Gastroesophageal sphincter (tissue), 4 donors: ENCODE measurements at regions not wholly inside any gene's neighbourhood (a gene's known extent, or its start where the extent isn't known, plus 50 kb on each side); places are given as distances from the start of the nearest gene placed in this dataset.
A peak's percentile ranks its signal among the peaks of the same experiment; 100 is the strongest.

Experiments used
- ATAC-seq: fragments of 150-250 bp; one replicate; pipeline ENCODE4 v1.9.1; 2016; ENCODE audit warnings: mild to moderate bottlenecking, moderate library complexity
- H3K27ac ChIP-seq, 4 donors: fragments of 200-600 bp; sonication (generic) in 3 of 4; 1 replicate in 3 of 4; 2 replicates in 1 of 4; pipeline ENCODE4 v1.5.1; 2016 to 2019
- H3K27me3 ChIP-seq: fragments of 200-600 bp; sonication (generic); one replicate; pipeline ENCODE4 v1.5.1; 2019
- H3K36me3 ChIP-seq, 2 donors: fragments of 200-600 bp; sonication (generic); one replicate each; pipeline ENCODE4 v1.5.1; 2019; ENCODE audit warnings: control low read depth in 1 of 2
- H3K4me1 ChIP-seq, 3 donors: fragments of 200-600 bp; sonication (generic); 1 replicate in 2 of 3; 2 replicates in 1 of 3; pipeline ENCODE4 v1.5.1; 2016 to 2019; ENCODE audit warnings: control low read depth in 2 of 3
- H3K4me3 ChIP-seq, 2 donors: fragments of 200-600 bp; sonication (generic); one replicate each; pipeline ENCODE4 v1.5.1; 2019; ENCODE audit warnings: mild to moderate bottlenecking in 1 of 2, moderate library complexity in 1 of 2
- H3K9me3 ChIP-seq, 3 donors: fragments of 200-600 bp; sonication (generic); one replicate each; pipeline ENCODE4 v1.5.1; 2017 to 2019; ENCODE audit warnings: control low read depth in 2 of 3
- EP300 ChIP-seq: sonication (generic); formaldehyde crosslinking; IDR thresholded peaks from one replicate; pipeline ENCODE4 v1.6.1; 2017; ENCODE audit warnings: antibody characterized with exemption, mild to moderate bottlenecking
- POLR2A ChIP-seq, 2 donors: fragments of 450-650 bp; IDR thresholded peaks; one replicate each; pipeline ENCODE4 v1.6.1; 2017; ENCODE audit warnings: antibody characterized with exemption in 2 of 2, mild to moderate bottlenecking in 2 of 2, moderate library complexity in 1 of 2
- POLR2AphosphoS5 ChIP-seq: sonication (generic); formaldehyde crosslinking; IDR thresholded peaks from one replicate; pipeline ENCODE4 v1.6.1; 2017; ENCODE audit warnings: antibody characterized with exemption
- WGBS, 2 donors: methylation state at CpG; one replicate each; pipeline ENCODE4 v1.1.5; 2018; ENCODE audit warnings: low coverage in 1 of 2; 5-methylcytosine and 5-hydroxymethylcytosine counted together
- TF ChIP-seq, protein P1 (sequence below), 4 experiments: fragments of 200-600 bp in 2 of 4; fragments of 450-650 bp in 2 of 4; sonication (generic) in 1 of 4; IDR thresholded peaks; one replicate each; pipeline ENCODE4 v1.5.1; 2017 to 2019; ENCODE audit warnings: antibody characterized with exemption in 4 of 4, mild to moderate bottlenecking in 2 of 4, moderate library complexity in 2 of 4

DNA sequence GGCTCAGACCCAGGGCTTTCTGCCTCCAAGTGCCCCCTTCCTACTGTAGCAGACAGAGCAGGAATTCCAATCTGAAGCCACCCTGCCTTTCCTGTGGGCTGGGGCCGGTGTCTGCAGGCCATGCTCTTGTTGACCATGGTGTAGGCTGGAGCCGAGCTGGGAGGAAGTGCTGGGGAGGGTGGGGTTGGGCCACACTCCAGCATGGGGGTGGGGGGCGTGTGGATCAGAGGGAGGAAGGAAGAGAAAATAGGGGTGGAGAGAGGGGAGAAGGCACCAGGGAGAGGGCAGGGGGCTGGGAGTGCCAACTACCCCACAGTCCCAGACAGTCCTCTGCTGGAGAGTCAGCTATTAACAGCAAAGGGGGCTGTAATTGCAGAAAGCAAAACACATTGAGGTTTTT lies 54.3 kb upstream of the JPH3 start:
- ATAC-seq: no peak
- no peak overlapping the region for H3K4me3 ChIP-seq
- no peaks in the 10 kb centered on the region for H3K36me3 ChIP-seq
- TF ChIP-seq POLR2A (IDR thresholded peaks at IDR 0.05): no peak
- no peak for TF ChIP-seq EP300
- no peak for TF ChIP-seq POLR2AphosphoS5
- TF ChIP-seq, protein P1, sequence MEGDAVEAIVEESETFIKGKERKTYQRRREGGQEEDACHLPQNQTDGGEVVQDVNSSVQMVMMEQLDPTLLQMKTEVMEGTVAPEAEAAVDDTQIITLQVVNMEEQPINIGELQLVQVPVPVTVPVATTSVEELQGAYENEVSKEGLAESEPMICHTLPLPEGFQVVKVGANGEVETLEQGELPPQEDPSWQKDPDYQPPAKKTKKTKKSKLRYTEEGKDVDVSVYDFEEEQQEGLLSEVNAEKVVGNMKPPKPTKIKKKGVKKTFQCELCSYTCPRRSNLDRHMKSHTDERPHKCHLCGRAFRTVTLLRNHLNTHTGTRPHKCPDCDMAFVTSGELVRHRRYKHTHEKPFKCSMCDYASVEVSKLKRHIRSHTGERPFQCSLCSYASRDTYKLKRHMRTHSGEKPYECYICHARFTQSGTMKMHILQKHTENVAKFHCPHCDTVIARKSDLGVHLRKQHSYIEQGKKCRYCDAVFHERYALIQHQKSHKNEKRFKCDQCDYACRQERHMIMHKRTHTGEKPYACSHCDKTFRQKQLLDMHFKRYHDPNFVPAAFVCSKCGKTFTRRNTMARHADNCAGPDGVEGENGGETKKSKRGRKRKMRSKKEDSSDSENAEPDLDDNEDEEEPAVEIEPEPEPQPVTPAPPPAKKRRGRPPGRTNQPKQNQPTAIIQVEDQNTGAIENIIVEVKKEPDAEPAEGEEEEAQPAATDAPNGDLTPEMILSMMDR (IDR thresholded peaks at IDR 0.05): no peak
- peaks cover 45% of the 10 kb centered on the region for H3K27me3 ChIP-seq
- H3K9me3 ChIP-seq: peaks cover 0 to 9% (median 0%) of the 10 kb centered on the region in 3 donors
- no peak overlapping the region for H3K27ac ChIP-seq
- peaks cover 0 to 15% (median 0%) of the 10 kb centered on the region in 3 donors for H3K4me1 ChIP-seq
- 20% methylated on average over 1 of the region's 3 CpGs; no CpG with 5 or more reads in 1 of the 2 donors for WGBS, 2 donors

DNA sequence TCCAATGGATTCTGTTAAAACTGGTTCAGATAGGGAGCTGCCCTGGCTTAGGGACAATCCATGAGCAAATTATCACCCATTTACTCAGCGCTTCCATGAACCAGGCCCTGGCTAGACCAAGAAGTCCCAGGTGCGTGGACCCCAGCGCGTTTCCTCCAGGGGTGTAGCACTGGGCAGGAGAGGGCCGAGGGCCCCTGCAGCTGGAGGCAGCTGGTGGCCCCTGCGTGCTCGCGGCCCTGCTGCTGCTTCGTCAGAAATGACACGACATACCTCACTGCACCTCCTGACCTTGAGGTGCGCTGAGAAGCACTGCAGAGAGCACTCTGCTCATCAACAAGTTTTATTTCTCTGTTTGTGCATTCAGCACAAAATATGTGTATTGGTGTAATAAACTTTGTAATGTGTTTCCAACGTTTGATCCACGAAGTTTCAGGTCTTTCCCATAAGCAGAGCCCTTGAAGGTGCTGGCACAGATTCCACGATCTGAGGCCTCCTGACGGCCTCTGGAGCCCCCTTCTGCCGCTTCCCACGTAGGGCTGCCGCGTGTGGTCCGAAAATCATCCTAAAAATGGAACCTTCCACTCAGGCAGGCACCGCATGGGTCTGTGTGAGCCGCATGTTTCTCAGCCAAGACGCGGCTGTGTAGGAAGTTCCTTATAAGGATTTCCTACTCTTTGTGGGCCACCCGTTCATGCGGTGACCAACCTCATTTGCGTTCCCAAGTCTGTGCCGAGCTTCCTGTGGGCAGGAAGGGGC lies 50.8 kb upstream of the ZCCHC14 start:
- 64% methylated on average over 17 of the region's 28 CpGs; no CpG with 5 or more reads in 1 of the 2 donors for WGBS, 2 donors
- H3K9me3 ChIP-seq: peaks cover 0 to 9% (median 0%) of the 10 kb centered on the region in 3 donors
- H3K4me3 ChIP-seq: no peak overlapping the region
- ATAC-seq: no peak
- H3K4me1 ChIP-seq: peaks cover 0 to 33% (median 0%) of the 10 kb centered on the region in 3 donors
- TF ChIP-seq, protein P1 (IDR thresholded peaks at IDR 0.05): no peak
- no peak for TF ChIP-seq EP300
- no peak for TF ChIP-seq POLR2A (IDR thresholded peaks at IDR 0.05)
- TF ChIP-seq POLR2AphosphoS5: no peak
- H3K27ac ChIP-seq: no peak overlapping the region
- no peaks in the 10 kb centered on the region for H3K36me3 ChIP-seq
- H3K27me3 ChIP-seq: peaks cover 49% of the 10 kb centered on the region

DNA sequence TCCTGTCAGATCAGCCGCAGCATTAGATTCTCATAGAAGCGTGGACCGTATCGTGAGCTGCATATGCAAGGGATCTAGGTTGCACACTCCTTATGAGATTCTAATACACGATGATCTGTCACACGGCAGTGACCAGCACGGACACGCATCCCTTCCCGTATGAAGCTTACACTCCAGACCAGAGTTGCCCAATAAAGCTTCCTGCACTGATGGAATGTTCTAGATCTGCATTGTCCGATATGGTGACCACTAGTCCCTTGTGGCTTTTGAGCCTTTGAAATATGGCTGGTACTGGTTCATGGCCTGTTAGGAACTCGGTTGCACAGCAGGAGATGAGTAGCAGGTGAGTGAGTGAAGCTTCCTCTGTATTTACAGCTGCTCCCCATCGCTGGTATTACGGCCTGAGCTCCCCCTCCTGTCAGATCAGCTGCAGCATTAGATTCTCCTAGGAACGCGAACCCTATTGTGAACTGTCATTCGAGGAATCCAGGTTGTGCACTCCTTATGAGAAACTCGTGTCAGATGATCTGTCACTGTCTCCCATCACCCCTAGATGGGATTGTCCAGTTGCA lies 49.8 kb upstream of the ZCCHC14 start:
- Histone ChIP-seq H3K4me3 (no peak overlapping the region), H3K4me1 (peaks cover 0 to 33% (median 0%) of the 10 kb centered on the region in 3 donors), H3K27ac (peak overlapping the region in 1 of 4 donors; percentile 65), H3K36me3 (no peaks in the 10 kb centered on the region), H3K9me3 (peaks cover 0 to 9% (median 0%) of the 10 kb centered on the region in 3 donors), H3K27me3 (peaks cover 42% of the 10 kb centered on the region)
- WGBS, 2 donors: 53 to 74% methylated on average over 6 to 11 of the region's 17 CpGs
- ATAC-seq: no peak
- TF ChIP-seq EP300 (no peak), POLR2AphosphoS5 (no peak), POLR2A (IDR thresholded peaks at IDR 0.05) (no peak)
- TF ChIP-seq, protein P1 (IDR thresholded peaks at IDR 0.05): no peak
